ENCODE measurements at regions not wholly inside any gene's neighbourhood (a gene's known extent, or its start where the extent isn't known, plus 50 kb on each side); places are given as distances from the start of the nearest gene placed in this dataset.
"Not testable (repeated sequence)": the region's sequence is repeated elsewhere in the genome, so short reads cannot be mapped to it uniquely, and the experiment has no call there.

- no peak overlapping the region for H3K9ac ChIP-seq
- no peaks in the 10 kb centered on the region for H3K9me2 ChIP-seq
- H3K4me2 ChIP-seq, result no peak overlapping the region
- no peak for DNase-seq
- H4K20me1 ChIP-seq (ENCODE audit: insufficient read depth), result no peaks in the 10 kb centered on the region
- H3K4me3 ChIP-seq (ENCODE audit: low read depth in 2 of 2, low read length in 1 of 2), result no peak overlapping the region
- no peaks in the 10 kb centered on the region for H3F3A ChIP-seq (replicated peaks; ENCODE audit: insufficient read depth)
- no peaks in the 10 kb centered on the region for H3K9me3 ChIP-seq
- 78% methylated on average over 1 of the region's 1 CpG for WGBS (ENCODE audit: low lambda C conversion rate)
- CTCF ChIA-PET, result interaction anchor here (1.1 to 1.6 kb wide), 3 partner anchors 11 to 38 kb away, joined by 3 to 5 read pairs (median 3); no protein-coding TSS in a partner anchor
- TF ChIP-seq MEF2A (IDR thresholded peaks at IDR 0.05; ENCODE audit: borderline replicate concordance, low read depth) (no peak), POLR2AphosphoS5 (IDR thresholded peaks at IDR 0.05; ENCODE audit: low read depth, low read length) (no peak), RAD21 (IDR thresholded peaks at IDR 0.05; ENCODE audit: low read length) (peak; percentile 24; the same call in 1 of the 2 replicates)
- no peaks in the 10 kb centered on the region for H3K79me2 ChIP-seq (ENCODE audit: insufficient read depth)
- H3K27me3 ChIP-seq (ENCODE audit: insufficient read depth), result no peaks in the 10 kb centered on the region
- H2AFZ ChIP-seq (ENCODE audit: low read depth), result no peak overlapping the region
- POLR2A ChIA-PET, result no interaction called here
- no peaks in the 10 kb centered on the region for H3K36me3 ChIP-seq (replicated peaks in 1 of 2; ENCODE audit: control insufficient read depth in 1 of 2, insufficient read depth in 2 of 2, low read length in 1 of 2)
- no peak overlapping the region for H3K27ac ChIP-seq (ENCODE audit: low read depth in 2 of 2, low read length in 1 of 2)
- H3K4me1 ChIP-seq (ENCODE audit: control insufficient read depth in 1 of 2, insufficient read depth in 2 of 2, low read depth in 1 of 2, low read length in 1 of 2), result no peaks in the 10 kb centered on the region; a peak in 1 of 4 replicates
Observed at GRCh38 chr9:3647652-3648051, 121.9 kb upstream of the RFX3 start.

DNA sequence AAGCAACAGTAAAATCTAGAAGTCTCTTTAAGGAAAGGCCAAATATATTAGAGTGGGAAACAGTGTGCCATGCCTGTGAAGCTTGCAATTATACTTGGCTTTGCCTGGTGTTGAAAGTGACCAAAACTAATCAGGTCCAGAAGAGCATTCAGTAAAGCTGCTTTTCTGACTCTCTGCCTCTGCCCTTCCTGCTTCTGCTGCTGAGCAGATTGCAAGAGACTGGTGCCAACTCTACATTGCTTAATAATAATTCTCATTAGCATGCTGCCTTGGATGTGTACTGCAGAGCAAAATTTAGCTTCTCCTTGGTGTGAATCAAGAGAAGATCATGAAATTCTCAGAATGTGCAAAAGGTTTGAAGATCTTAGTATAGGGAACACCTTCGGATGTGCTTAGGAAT lies 120.4 kb upstream of the RFX3 start:
- POLR2A ChIA-PET, result no interaction called here
- H4K20me1 ChIP-seq (ENCODE audit: insufficient read depth), result no peaks in the 10 kb centered on the region
- no peaks in the 10 kb centered on the region for H3F3A ChIP-seq (replicated peaks; ENCODE audit: insufficient read depth)
- no peak overlapping the region for H3K4me3 ChIP-seq (ENCODE audit: low read depth in 2 of 2, low read length in 1 of 2)
- no peaks in the 10 kb centered on the region for H3K9me3 ChIP-seq
- H3K36me3 ChIP-seq (replicated peaks in 1 of 2; ENCODE audit: control insufficient read depth in 1 of 2, insufficient read depth in 2 of 2, low read length in 1 of 2), result no peaks in the 10 kb centered on the region
- H3K79me2 ChIP-seq (ENCODE audit: insufficient read depth), result no peaks in the 10 kb centered on the region
- DNase-seq, result no peak
- no peaks in the 10 kb centered on the region; a peak in 1 of 4 replicates for H3K4me1 ChIP-seq (ENCODE audit: control insufficient read depth in 1 of 2, insufficient read depth in 2 of 2, low read depth in 1 of 2, low read length in 1 of 2)
- no peak overlapping the region for H2AFZ ChIP-seq (ENCODE audit: low read depth)
- whole genome bisulfite sequencing (ENCODE audit: low lambda C conversion rate), result 56% methylated on average over 1 of the region's 1 CpG
- no peak overlapping the region for H3K4me2 ChIP-seq
- no peaks in the 10 kb centered on the region for H3K9me2 ChIP-seq
- no peak overlapping the region for H3K27ac ChIP-seq (ENCODE audit: low read depth in 2 of 2, low read length in 1 of 2)
- CTCF ChIA-PET, result no interaction called here
- H3K9ac ChIP-seq, result no peak overlapping the region
- TF ChIP-seq YY1 (IDR thresholded peaks at IDR 0.05; ENCODE audit: low read depth) (no peak), GABPA (IDR thresholded peaks at IDR 0.05; ENCODE audit: low read depth) (no peak), GATA2 (CRISPR knock-in tag; IDR thresholded peaks at IDR 0.05) (no peak), SIN3A (IDR thresholded peaks at IDR 0.05; ENCODE audit: borderline replicate concordance, low read depth, low read length) (no peak), FOXJ3 (CRISPR knock-in tag; IDR thresholded peaks at IDR 0.05) (no peak), RFX5 (IDR thresholded peaks at IDR 0.05; ENCODE audit: low read length) (no peak), FOXM1 (IDR thresholded peaks at IDR 0.05; ENCODE audit: low read depth) (no peak), RCOR1 (IDR thresholded peaks at IDR 0.05; ENCODE audit: low read length) (no peak), EZH2phosphoT487 (IDR thresholded peaks at IDR 0.05; ENCODE audit: borderline replicate concordance, low read depth) (no peak), JUND (IDR thresholded peaks at IDR 0.05) (no peak)
- TF ChIP-seq, protein P1, sequence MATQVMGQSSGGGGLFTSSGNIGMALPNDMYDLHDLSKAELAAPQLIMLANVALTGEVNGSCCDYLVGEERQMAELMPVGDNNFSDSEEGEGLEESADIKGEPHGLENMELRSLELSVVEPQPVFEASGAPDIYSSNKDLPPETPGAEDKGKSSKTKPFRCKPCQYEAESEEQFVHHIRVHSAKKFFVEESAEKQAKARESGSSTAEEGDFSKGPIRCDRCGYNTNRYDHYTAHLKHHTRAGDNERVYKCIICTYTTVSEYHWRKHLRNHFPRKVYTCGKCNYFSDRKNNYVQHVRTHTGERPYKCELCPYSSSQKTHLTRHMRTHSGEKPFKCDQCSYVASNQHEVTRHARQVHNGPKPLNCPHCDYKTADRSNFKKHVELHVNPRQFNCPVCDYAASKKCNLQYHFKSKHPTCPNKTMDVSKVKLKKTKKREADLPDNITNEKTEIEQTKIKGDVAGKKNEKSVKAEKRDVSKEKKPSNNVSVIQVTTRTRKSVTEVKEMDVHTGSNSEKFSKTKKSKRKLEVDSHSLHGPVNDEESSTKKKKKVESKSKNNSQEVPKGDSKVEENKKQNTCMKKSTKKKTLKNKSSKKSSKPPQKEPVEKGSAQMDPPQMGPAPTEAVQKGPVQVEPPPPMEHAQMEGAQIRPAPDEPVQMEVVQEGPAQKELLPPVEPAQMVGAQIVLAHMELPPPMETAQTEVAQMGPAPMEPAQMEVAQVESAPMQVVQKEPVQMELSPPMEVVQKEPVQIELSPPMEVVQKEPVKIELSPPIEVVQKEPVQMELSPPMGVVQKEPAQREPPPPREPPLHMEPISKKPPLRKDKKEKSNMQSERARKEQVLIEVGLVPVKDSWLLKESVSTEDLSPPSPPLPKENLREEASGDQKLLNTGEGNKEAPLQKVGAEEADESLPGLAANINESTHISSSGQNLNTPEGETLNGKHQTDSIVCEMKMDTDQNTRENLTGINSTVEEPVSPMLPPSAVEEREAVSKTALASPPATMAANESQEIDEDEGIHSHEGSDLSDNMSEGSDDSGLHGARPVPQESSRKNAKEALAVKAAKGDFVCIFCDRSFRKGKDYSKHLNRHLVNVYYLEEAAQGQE (IDR thresholded peaks at IDR 0.05; ENCODE audit: low read depth, low read length), result no peak
- H3K27me3 ChIP-seq (ENCODE audit: insufficient read depth), result no peaks in the 10 kb centered on the region

GRCh38 chr9:3642075-3642474 lies 116.3 kb upstream of the RFX3 start:
- CTCF ChIA-PET; H3K9me2 ChIP-seq; H3K36me3 ChIP-seq (replicated peaks in 1 of 2; ENCODE audit: control insufficient read depth in 1 of 2, insufficient read depth in 2 of 2, low read length in 1 of 2); DNase-seq; H3K4me1 ChIP-seq (ENCODE audit: control insufficient read depth in 1 of 2, insufficient read depth in 2 of 2, low read depth in 1 of 2, low read length in 1 of 2); H3K4me3 ChIP-seq (ENCODE audit: low read depth in 2 of 2, low read length in 1 of 2); H3K4me2 ChIP-seq; H3K9me3 ChIP-seq; H3K27me3 ChIP-seq (ENCODE audit: insufficient read depth); H2AFZ ChIP-seq (ENCODE audit: low read depth); H3K79me2 ChIP-seq (ENCODE audit: insufficient read depth); H3F3A ChIP-seq (replicated peaks; ENCODE audit: insufficient read depth); H3K9ac ChIP-seq; H3K27ac ChIP-seq (ENCODE audit: low read depth in 2 of 2, low read length in 1 of 2); POLR2A ChIA-PET; H4K20me1 ChIP-seq (ENCODE audit: insufficient read depth): not testable (repeated sequence)
- 84% methylated on average over 6 of the region's 6 CpGs for WGBS (ENCODE audit: low lambda C conversion rate)

Measured in SK-N-SH (cell line).